Trophoblast cell (in vitro differentiated cells and primary cell): ENCODE measurements at regions not wholly inside any gene's neighbourhood (a gene's known extent, or its start where the extent isn't known, plus 50 kb on each side); places are given as distances from the start of the nearest gene placed in this dataset.

Experiments used
- DNase-seq, 2 donors: peaks; one replicate each; pipeline ENCODE4 v3.0.0-alpha.2; 2016
- H2AFZ ChIP-seq: 2 replicates; pipeline ENCODE4 v1.6.1; 2013; ENCODE audit warnings: low read length, moderate library complexity, mild to moderate bottlenecking; ENCODE audit not compliant: insufficient read depth, poor library complexity
- H2AK5ac ChIP-seq: 2 replicates; pipeline ENCODE4 v1.6.1; 2013; ENCODE audit warnings: mild to moderate bottlenecking, low read length
- H2BK120ac ChIP-seq: 2 replicates; pipeline ENCODE4 v1.6.1; 2013; ENCODE audit warnings: low read length, mild to moderate bottlenecking, moderate library complexity; ENCODE audit not compliant: insufficient read depth, poor library complexity
- H2BK12ac ChIP-seq: 2 replicates; pipeline ENCODE4 v1.6.1; 2013; ENCODE audit warnings: mild to moderate bottlenecking, low read length, moderate library complexity
- H2BK5ac ChIP-seq: 2 replicates; pipeline ENCODE4 v1.6.1; 2013; ENCODE audit warnings: low read length, low read depth, moderate library complexity, mild to moderate bottlenecking; ENCODE audit not compliant: poor library complexity
- H3K14ac ChIP-seq: 2 replicates; pipeline ENCODE4 v1.6.1; 2013; ENCODE audit warnings: mild to moderate bottlenecking, low read length
- H3K18ac ChIP-seq: 2 replicates; pipeline ENCODE4 v1.6.1; 2013; ENCODE audit warnings: mild to moderate bottlenecking, low read length
- H3K23ac ChIP-seq: 2 replicates; pipeline ENCODE4 v1.6.1; 2013; ENCODE audit warnings: low read length
- H3K27ac ChIP-seq: 2 replicates; pipeline ENCODE4 v1.5.1; 2013; ENCODE audit warnings: low read depth, mild to moderate bottlenecking, inconsistent platforms, low read length, moderate library complexity
- H3K27me3 ChIP-seq: 2 replicates; pipeline ENCODE4 v1.6.1; 2013; ENCODE audit warnings: inconsistent platforms, mild to moderate bottlenecking, low read length, moderate library complexity; ENCODE audit not compliant: insufficient read depth
- H3K36me3 ChIP-seq, 2 experiments: 1 replicate in 1 of 2; 2 replicates in 1 of 2; pipeline ENCODE4 v1.6.1; 2013; ENCODE audit warnings: low read length in 2 of 2, mild to moderate bottlenecking in 2 of 2, moderate library complexity in 1 of 2; ENCODE audit not compliant: insufficient read depth in 2 of 2, control insufficient read depth in 1 of 2
- H3K4ac ChIP-seq: 2 replicates; pipeline ENCODE4 v1.6.1; 2013; ENCODE audit warnings: low read depth, mild to moderate bottlenecking, low read length, moderate library complexity
- H3K4me1 ChIP-seq, 2 experiments: 1 replicate in 1 of 2; 2 replicates in 1 of 2; pipeline ENCODE4 v1.6.1; 2013; ENCODE audit warnings: low read length in 2 of 2, mild to moderate bottlenecking in 2 of 2, moderate library complexity in 1 of 2; ENCODE audit not compliant: insufficient read depth in 2 of 2, control insufficient read depth in 1 of 2
- H3K4me2 ChIP-seq: 2 replicates; pipeline ENCODE4 v1.6.1; 2013; ENCODE audit warnings: inconsistent platforms, mild to moderate bottlenecking, low read length, moderate library complexity
- H3K4me3 ChIP-seq: 2 replicates; pipeline ENCODE4 v1.5.1; 2013; ENCODE audit warnings: mild to moderate bottlenecking, low read depth, low read length, inconsistent platforms
- H3K79me1 ChIP-seq: one replicate; pipeline ENCODE4 v1.6.1; 2013; ENCODE audit warnings: low read length
- H3K79me2 ChIP-seq: 2 replicates; pipeline ENCODE4 v1.6.1; 2013; ENCODE audit warnings: low read length, mild to moderate bottlenecking; ENCODE audit not compliant: control insufficient read depth, insufficient read depth, poor library complexity
- H3K9ac ChIP-seq: 2 replicates; pipeline ENCODE4 v1.6.1; 2013; ENCODE audit warnings: mild to moderate bottlenecking, low read length
- H3K9me3 ChIP-seq: 2 replicates; pipeline ENCODE4 v1.6.1; 2013; ENCODE audit warnings: low read depth, mild to moderate bottlenecking, control low read depth, inconsistent platforms, low read length; ENCODE audit not compliant: insufficient read depth
- H4K12ac ChIP-seq: 2 replicates; pipeline ENCODE4 v1.6.1; 2013; ENCODE audit warnings: low read depth, mild to moderate bottlenecking, low read length, moderate library complexity
- H4K8ac ChIP-seq: 2 replicates; pipeline ENCODE4 v1.6.1; 2013; ENCODE audit warnings: low read depth, mild to moderate bottlenecking, low read length, moderate library complexity
- H4K91ac ChIP-seq: one replicate; pipeline ENCODE4 v1.6.1; 2013; ENCODE audit warnings: low read depth, mild to moderate bottlenecking, low read length, moderate library complexity
- WGBS: extraction: QIAGEN DNeasy Blood & Tissue Kit; methylation state at CpG from one replicate; pipeline ENCODE4 v1.1.7; 2013; ENCODE audit warnings: missing lambda C conversion rate; ENCODE audit not compliant: insufficient read length, insufficient coverage; ENCODE audit errors: extremely low coverage; 5-methylcytosine and 5-hydroxymethylcytosine counted together

DNA sequence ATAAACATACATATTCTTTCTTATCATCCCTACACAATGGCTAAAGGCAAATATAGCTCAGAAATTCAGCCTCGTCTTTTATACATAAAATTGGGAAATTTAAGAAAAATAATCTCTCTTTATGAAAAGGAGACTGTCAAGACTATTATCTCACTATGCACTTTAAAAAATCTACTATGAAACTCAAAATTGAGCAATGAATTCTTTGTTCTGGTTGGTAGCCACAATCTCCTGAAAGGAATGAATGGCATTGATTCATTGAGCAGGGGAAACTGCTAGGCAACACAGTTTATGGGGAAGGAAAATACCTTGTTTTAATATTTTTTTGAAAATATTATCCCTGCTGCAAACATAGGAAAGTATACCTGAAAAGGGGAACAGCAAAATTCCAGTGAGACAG, 397.1 kb downstream of the RAB28 start:
- Histone ChIP-seq H2BK5ac (no peak overlapping the region), H2AFZ (no peak overlapping the region), H3K27ac (no peak overlapping the region), H3K27me3 (no peaks in the 10 kb centered on the region), H3K4me3 (no peak overlapping the region), H3K9ac (no peak overlapping the region), H3K4me1 (no peaks in the 10 kb centered on the region), H3K4ac (no peak overlapping the region), H4K91ac (no peak overlapping the region), H3K79me1 (no peaks in the 10 kb centered on the region), H2AK5ac (no peak overlapping the region), H3K36me3 (no peaks in the 10 kb centered on the region), H3K23ac (no peak overlapping the region), H2BK120ac (no peak overlapping the region), H3K4me2 (no peak overlapping the region), H4K12ac (no peak overlapping the region), H3K9me3 (peaks cover 2% of the 10 kb centered on the region), H3K18ac (no peak overlapping the region), H3K79me2 (no peaks in the 10 kb centered on the region), H4K8ac (no peak overlapping the region), H3K14ac (no peak overlapping the region), H2BK12ac (no peak overlapping the region)
- peak in 1 of 2 donors; percentile 6 for DNase-seq
- no CpG with 5 or more reads among the region's 1 CpG for WGBS

DNA sequence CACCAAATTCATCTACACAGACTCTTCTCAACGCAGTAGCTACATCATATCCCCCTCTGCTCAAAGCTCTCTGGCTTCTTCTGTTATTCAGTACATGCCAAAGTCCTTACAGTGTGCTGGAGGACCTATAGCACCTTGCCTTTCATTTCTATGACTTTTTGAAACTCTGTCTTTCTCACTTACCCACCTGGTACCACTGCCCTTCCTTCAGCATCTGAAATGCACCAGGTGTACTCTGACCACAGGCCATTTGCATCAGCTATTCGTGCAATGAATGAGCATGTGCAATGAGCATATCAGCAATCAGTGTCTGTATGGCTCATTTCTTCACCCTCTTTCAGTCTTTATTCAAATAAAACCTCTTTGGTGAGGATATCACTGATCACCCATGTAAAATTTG, 399.9 kb downstream of the RAB28 start:
- Histone ChIP-seq H4K91ac (no peak overlapping the region), H3K4me1 (no peaks in the 10 kb centered on the region), H2BK5ac (no peak overlapping the region), H3K9me3 (peaks cover 5% of the 10 kb centered on the region), H3K9ac (no peak overlapping the region), H4K8ac (no peak overlapping the region), H3K18ac (no peak overlapping the region), H2AFZ (no peak overlapping the region), H2AK5ac (no peak overlapping the region), H3K27ac (no peak overlapping the region), H4K12ac (no peak overlapping the region), H3K36me3 (no peaks in the 10 kb centered on the region), H3K79me2 (no peaks in the 10 kb centered on the region), H3K4me3 (no peak overlapping the region), H3K14ac (no peak overlapping the region), H2BK12ac (no peak overlapping the region), H3K79me1 (no peaks in the 10 kb centered on the region), H3K23ac (no peak overlapping the region), H3K4me2 (no peak overlapping the region), H2BK120ac (no peak overlapping the region), H3K27me3 (no peaks in the 10 kb centered on the region), H3K4ac (no peak overlapping the region)
- no CpG with 5 or more reads among the region's 2 CpGs for WGBS
- DNase-seq, result no peak

DNA sequence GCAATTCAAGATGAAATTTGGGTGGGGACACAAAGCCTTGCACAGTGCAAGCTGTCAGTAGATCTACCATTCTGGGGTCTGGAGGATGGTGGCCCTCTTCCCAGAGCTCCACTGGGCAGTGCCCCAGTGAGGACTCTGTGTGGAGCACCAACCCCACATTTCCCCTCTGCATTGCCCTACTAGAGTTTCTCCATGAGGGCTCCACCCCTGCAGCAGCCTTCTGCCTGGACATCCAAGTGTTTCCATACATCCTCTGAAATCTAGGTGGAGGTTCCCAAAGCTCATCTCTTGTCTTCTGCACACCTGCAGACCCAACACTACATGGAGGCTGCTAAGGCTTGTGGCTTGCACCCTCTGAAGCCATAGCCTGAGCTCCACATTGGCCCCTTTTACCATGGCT, 402.3 kb downstream of the RAB28 start:
- no peak overlapping the region for H4K12ac ChIP-seq

DNA sequence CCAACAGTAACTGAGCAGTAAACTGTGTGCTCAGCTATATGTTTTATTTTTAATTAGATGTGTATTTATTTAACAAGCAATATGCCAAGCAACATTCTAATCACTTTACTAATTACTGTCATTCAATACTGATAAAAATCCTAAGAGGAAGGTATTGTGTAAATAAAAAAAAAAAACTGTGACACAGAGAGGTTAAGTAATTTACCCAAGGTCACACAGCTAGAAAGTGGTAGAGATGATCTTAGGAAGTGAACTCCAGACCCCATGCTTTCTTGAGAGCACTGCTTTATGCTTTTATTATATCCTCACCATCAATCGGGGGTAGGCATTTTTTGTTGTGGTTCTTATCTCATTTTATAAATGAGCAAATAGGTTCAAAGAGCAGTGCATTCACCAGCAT, 417.1 kb downstream of the RAB28 start:
- H2BK5ac ChIP-seq, result no peak overlapping the region
- H3K79me1 ChIP-seq, result no peaks in the 10 kb centered on the region
- no peak overlapping the region for H4K91ac ChIP-seq
- no peak overlapping the region for H3K4me2 ChIP-seq
- H4K8ac ChIP-seq, result no peak overlapping the region
- H3K79me2 ChIP-seq, result no peaks in the 10 kb centered on the region
- H2AK5ac ChIP-seq, result no peak overlapping the region
- no peak overlapping the region for H4K12ac ChIP-seq
- H3K27me3 ChIP-seq, result no peaks in the 10 kb centered on the region
- no peak for DNase-seq
- no peak overlapping the region for H2BK12ac ChIP-seq
- no peak overlapping the region for H3K4ac ChIP-seq
- no CpG with 5 or more reads among the region's 1 CpG for WGBS
- no peaks in the 10 kb centered on the region for H3K4me1 ChIP-seq
- H3K14ac ChIP-seq, result no peak overlapping the region
- H3K36me3 ChIP-seq, result no peaks in the 10 kb centered on the region
- no peaks in the 10 kb centered on the region for H3K9me3 ChIP-seq
- no peak overlapping the region for H3K23ac ChIP-seq
- no peak overlapping the region for H3K9ac ChIP-seq
- no peak overlapping the region for H2BK120ac ChIP-seq
- H3K27ac ChIP-seq, result no peak overlapping the region
- no peak overlapping the region for H3K18ac ChIP-seq
- no peak overlapping the region for H2AFZ ChIP-seq
- H3K4me3 ChIP-seq, result no peak overlapping the region

More for the DNA sequence above, 402.3 kb downstream of the RAB28 start:
- Histone ChIP-seq H2BK12ac (no peak overlapping the region), H2AFZ (no peak overlapping the region), H3K18ac (no peak overlapping the region), H3K79me2 (no peaks in the 10 kb centered on the region), H3K4me3 (no peak overlapping the region), H4K91ac (no peak overlapping the region), H3K23ac (no peak overlapping the region), H3K4ac (no peak overlapping the region), H3K36me3 (no peaks in the 10 kb centered on the region), H3K4me2 (no peak overlapping the region), H4K8ac (no peak overlapping the region), H3K27me3 (no peaks in the 10 kb centered on the region), H3K14ac (no peak overlapping the region), H3K9ac (no peak overlapping the region), H2BK5ac (no peak overlapping the region), H2BK120ac (no peak overlapping the region), H3K4me1 (no peaks in the 10 kb centered on the region), H2AK5ac (no peak overlapping the region), H3K79me1 (no peaks in the 10 kb centered on the region), H3K27ac (no peak overlapping the region), H3K9me3 (peaks cover 5% of the 10 kb centered on the region)
- DNase-seq, result no peak
